Subcutaneous abdominal adipose tissue (tissue), 5 donors: ENCODE measurements at regions not wholly inside any gene's neighbourhood (a gene's known extent, or its start where the extent isn't known, plus 50 kb on each side); places are given as distances from the start of the nearest gene placed in this dataset.

Experiments
- H3K27ac ChIP-seq: one replicate; pipeline ENCODE4 v1.7.0; 2013; ENCODE audit warnings: low read depth, mild to moderate bottlenecking, inconsistent platforms, low read length, moderate library complexity
- H3K27me3 ChIP-seq, 5 donors: one replicate each; pipeline ENCODE4 v1.7.0; 2013; ENCODE audit warnings: low read length in 5 of 5, inconsistent platforms in 1 of 5; ENCODE audit not compliant: control insufficient read depth in 5 of 5, insufficient read depth in 4 of 5
- H3K36me3 ChIP-seq, 5 donors: one replicate each; pipeline ENCODE4 v1.7.0; 2013; ENCODE audit warnings: low read length in 5 of 5; ENCODE audit not compliant: control insufficient read depth in 5 of 5, insufficient read depth in 5 of 5
- H3K4me1 ChIP-seq, 5 donors: one replicate each; pipeline ENCODE4 v1.7.0; 2013; ENCODE audit warnings: low read length in 5 of 5, mild to moderate bottlenecking in 3 of 5, moderate library complexity in 1 of 5; ENCODE audit not compliant: control insufficient read depth in 5 of 5, insufficient read depth in 5 of 5
- H3K4me3 ChIP-seq, 5 donors: one replicate each; pipeline ENCODE4 v1.7.0; 2013; ENCODE audit warnings: low read length in 5 of 5, low read depth in 1 of 5
- H3K9ac ChIP-seq, 5 donors: one replicate each; pipeline ENCODE4 v1.7.0; 2013; ENCODE audit warnings: low read length in 5 of 5, mild to moderate bottlenecking in 4 of 5, moderate library complexity in 3 of 5
- H3K9me3 ChIP-seq, 5 donors: one replicate each; pipeline ENCODE4 v1.7.0; 2013; ENCODE audit warnings: low read length in 5 of 5; ENCODE audit not compliant: control insufficient read depth in 5 of 5
- donor health status: healthy.
- donor health status: healthy.
- donor health status: healthy.
- donor health status: healthy.
- donor health status: healthy.

DNA sequence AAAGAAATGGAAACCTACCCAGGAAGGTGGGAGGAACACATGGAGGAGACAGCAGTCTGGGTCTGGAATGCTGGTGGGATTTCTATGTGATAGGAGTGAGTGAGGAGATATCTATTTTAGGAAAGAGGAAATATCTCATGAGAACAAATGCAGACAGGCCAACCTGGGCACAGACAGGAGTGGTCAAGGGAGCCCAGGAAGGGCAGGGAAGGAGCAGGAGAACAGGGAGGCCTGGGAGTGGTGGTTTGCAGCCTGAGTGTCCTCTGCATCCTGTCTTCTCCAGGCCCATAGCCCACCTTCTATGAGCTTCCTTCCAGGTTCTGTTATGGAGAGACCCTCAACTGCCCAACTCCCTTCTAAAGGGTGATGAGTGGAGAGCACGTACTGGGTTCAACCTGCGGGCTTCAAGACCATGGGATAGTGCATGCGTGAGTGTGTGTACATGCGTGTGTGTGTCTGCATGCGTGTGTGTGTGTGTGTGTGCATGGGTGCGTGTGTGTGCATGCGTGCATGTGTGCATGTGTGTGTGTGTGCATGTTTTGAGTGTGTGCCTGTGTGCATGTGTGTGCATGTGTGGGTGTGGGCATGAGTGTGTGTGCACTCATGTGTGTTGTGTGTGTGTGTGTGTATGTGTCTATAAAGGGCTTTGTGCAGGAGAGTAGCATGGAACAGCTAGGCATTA is 200.1 kb downstream of the CXCL12 start:
- no peak overlapping the region for H3K4me3 ChIP-seq
- H3K36me3 ChIP-seq = no peaks in the 10 kb centered on the region
- no peak overlapping the region for H3K9ac ChIP-seq
- no peaks in the 10 kb centered on the region for H3K9me3 ChIP-seq
- H3K27ac ChIP-seq = no peak overlapping the region
- peaks cover 0 to 3% (median 0%) of the 10 kb centered on the region in 5 donors for H3K27me3 ChIP-seq
- peaks cover 0 to 15% (median 7%) of the 10 kb centered on the region in 5 donors for H3K4me1 ChIP-seq

DNA sequence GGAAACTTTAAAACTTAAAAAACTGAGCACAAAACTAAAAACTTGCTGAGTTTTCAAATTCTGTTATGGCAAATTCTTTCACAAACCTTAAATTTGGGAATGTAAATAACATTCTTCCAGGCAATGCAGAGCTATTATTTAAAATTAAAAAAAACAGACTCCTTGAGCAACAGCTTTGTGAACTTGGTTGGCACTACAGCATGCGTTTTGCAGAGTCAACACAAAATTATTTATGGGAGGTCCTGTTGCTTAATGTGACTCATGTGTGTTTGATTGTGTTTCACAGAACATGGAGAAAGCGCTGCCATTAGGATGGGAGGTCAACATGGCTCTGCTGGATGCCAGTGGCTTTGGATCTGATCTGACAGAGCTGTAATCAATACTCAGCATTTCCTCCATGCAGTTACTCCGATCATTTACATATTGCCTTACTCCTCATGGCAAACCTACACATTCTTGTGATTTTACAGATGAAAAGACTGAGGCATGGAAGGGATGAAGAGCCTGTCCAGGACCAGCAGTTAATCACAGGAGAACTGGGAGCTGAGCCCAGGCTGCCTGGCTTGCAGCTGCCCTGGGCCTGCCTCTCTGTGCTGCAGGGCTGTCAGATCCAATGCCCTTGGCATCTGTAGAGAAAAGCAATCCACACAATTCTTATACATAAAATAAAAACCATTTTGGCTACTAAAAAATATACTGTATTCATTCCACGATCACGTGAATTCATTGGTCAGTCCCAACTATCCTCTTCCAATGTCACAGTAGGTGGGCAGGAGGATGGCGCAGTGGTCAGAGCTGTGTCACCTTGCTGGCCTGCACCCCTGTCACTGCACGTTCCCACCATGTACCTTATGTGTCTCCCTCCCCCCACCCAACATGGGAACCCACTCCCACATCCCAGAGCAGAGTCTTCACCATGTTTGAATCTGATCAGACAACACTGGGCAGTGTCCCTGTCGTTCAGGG is 200.9 kb downstream of the CXCL12 start:
- Histone ChIP-seq H3K9me3 (no peaks in the 10 kb centered on the region), H3K27ac (no peak overlapping the region), H3K4me1 (peaks cover 0 to 15% (median 7%) of the 10 kb centered on the region in 5 donors), H3K27me3 (peaks cover 0 to 3% (median 0%) of the 10 kb centered on the region in 5 donors), H3K9ac (no peak overlapping the region), H3K36me3 (no peaks in the 10 kb centered on the region), H3K4me3 (no peak overlapping the region)

DNA sequence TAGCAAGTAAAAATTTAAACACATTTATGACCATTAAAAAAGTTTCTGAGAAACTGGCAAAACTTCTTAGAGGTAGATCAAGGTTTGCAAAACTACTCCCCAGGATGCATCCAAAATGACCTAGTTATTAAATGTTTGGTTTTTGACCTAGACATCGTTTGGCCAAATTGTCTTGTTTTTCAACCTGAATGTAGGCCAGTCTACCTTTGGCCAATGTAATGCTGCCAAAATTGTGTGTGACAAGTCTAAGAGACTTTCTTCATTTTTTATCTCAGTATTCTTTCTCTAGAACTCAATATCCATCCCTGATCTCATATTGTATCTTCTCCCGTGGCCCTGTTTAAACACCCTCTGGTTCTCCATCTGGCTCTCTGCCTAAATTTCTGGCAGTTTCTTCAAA is 202.0 kb downstream of the CXCL12 start:
- no peaks in the 10 kb centered on the region for H3K9me3 ChIP-seq
- peaks cover 0 to 15% (median 7%) of the 10 kb centered on the region in 5 donors for H3K4me1 ChIP-seq
- H3K27ac ChIP-seq = no peak overlapping the region
- H3K36me3 ChIP-seq = no peaks in the 10 kb centered on the region
- no peak overlapping the region for H3K9ac ChIP-seq
- H3K4me3 ChIP-seq = no peak overlapping the region
- H3K27me3 ChIP-seq = peaks cover 0 to 3% (median 0%) of the 10 kb centered on the region in 5 donors

DNA sequence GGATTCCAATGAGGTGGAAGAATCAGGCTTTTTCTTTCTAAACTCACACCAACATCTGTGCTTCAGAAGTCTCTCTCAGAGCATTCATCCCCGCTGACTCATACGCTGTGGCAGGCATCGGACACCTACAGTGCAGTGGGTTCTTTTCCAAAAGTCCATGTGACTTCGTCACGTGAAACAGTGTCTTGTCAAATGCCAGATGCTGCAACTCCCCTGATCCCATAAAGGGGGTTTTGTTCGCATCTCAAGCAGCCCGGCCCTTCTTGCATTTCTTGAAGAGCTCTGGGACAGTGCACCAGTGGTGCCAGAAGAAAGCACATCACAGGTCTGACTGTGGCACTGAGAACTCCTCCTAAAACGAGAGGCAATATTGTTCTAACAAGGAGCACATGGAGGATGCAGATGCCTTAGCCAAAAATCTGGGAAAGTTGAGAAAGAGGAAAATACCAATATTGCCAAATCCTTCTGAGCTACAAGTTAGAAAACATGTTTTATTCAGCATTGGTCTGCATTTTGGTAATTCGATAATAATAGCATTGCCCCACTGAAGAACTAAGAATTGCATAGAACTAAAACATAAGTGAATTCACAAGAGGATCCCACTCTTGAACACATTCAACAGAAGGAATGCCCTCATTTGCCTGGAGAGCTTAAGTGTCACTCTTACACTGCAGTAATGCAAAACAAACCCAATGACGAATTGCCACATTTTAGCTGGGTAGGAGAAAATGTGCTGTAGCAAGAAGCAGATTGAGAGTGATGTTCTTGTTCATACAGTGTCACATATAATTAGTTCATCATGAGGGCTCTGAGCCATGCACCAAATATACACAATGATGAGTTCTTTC is 204.4 kb downstream of the CXCL12 start:
- H3K4me1 ChIP-seq = peaks cover 0 to 15% (median 7%) of the 10 kb centered on the region in 5 donors
- H3K27ac ChIP-seq = no peak overlapping the region
- H3K27me3 ChIP-seq = no peaks in the 10 kb centered on the region
- H3K9ac ChIP-seq = no peak overlapping the region
- H3K9me3 ChIP-seq = no peaks in the 10 kb centered on the region
- no peaks in the 10 kb centered on the region for H3K36me3 ChIP-seq
- H3K4me3 ChIP-seq = no peak overlapping the region

DNA sequence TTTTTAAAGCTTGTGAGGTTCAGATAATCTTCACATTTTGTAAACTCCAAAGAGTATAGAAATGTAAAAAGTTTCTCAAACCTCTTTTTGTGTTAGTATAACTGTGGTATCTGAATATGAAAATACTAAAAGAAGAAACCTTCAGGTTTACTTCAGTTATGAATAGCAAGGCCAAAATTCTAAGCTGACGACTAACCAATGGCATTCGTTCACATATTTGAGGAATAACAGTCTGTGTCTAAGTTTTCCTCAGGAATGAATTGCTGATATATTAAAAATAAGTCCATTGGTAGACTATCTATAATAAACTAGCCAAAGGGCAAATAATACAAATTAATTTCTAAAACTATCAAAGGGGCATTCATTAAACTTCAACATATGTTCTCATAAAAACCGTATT is 206.0 kb downstream of the CXCL12 start:
- no peaks in the 10 kb centered on the region for H3K9me3 ChIP-seq
- peaks cover 0 to 10% (median 7%) of the 10 kb centered on the region in 5 donors for H3K4me1 ChIP-seq
- no peaks in the 10 kb centered on the region for H3K36me3 ChIP-seq
- H3K27me3 ChIP-seq = no peaks in the 10 kb centered on the region
- H3K9ac ChIP-seq = no peak overlapping the region
- no peak overlapping the region for H3K27ac ChIP-seq
- H3K4me3 ChIP-seq = no peak overlapping the region

DNA sequence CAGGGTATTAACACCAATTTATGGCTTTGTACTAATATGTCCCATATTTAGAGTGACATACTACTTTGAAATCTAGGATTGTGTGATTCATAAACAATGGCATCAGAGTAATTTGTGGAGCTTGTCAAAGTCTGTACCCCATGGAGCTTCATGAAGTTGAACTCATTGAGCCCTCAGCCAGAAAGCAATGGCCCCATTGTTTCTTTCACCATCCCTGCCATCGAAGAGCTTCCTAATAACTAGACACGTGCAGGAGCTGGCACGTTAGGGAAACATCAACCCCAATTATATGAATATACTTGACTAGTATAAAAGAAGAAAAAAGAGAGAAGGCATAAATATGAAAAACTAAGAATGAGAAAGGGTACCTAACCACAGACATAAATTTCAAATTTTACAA is 206.6 kb downstream of the CXCL12 start:
- no peaks in the 10 kb centered on the region for H3K36me3 ChIP-seq
- H3K4me3 ChIP-seq = no peak overlapping the region
- no peaks in the 10 kb centered on the region for H3K9me3 ChIP-seq
- no peaks in the 10 kb centered on the region for H3K27me3 ChIP-seq
- no peak overlapping the region for H3K9ac ChIP-seq
- H3K27ac ChIP-seq = no peak overlapping the region
- peaks cover 0 to 11% (median 5%) of the 10 kb centered on the region in 5 donors for H3K4me1 ChIP-seq

DNA sequence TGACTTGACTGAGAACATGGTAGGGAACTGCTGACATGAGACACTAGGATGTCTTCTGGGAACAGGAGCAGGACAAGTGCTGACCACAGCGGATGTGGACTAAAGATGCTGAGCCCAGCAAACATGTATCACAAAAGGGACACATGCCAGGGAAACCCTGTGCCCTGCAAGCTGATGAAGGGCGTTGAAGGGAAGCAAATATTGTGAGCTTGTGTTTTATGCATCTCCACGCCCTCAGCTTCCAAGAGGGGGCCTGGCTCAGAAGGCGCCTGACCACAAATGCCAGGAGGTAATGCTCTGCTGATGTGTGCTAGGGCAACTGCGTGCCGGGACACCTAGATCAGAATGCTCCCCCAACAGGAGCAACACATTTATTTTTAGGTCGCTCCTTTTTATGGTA is 207.3 kb downstream of the CXCL12 start:
- H3K9me3 ChIP-seq = no peaks in the 10 kb centered on the region
- H3K27ac ChIP-seq = no peak overlapping the region
- no peak overlapping the region for H3K9ac ChIP-seq
- H3K4me1 ChIP-seq = peaks cover 0 to 11% (median 6%) of the 10 kb centered on the region in 5 donors
- H3K36me3 ChIP-seq = no peaks in the 10 kb centered on the region
- H3K27me3 ChIP-seq = no peaks in the 10 kb centered on the region
- no peak overlapping the region for H3K4me3 ChIP-seq

DNA sequence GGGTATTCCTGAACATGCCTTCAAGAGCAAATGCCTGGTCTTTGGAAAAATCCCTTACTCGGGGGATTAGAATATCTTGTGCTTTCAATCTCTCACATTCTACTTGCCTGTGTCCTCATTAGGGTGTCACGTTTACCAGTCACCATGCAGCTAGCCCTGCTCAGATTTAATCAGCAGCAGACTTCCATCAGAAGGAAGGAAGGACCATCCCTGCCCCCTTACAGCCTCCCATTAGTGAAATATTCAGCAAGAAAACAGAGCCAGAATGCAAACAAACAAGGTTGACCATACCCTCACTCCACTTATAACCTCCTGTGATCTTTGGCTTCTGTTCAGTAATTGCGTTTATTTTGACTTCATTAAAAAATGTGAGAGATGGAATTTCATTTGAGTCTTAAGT is 208.6 kb downstream of the CXCL12 start:
- Histone ChIP-seq H3K9me3 (no peaks in the 10 kb centered on the region), H3K4me3 (no peak overlapping the region), H3K9ac (no peak overlapping the region), H3K27me3 (no peaks in the 10 kb centered on the region), H3K36me3 (no peaks in the 10 kb centered on the region), H3K4me1 (peaks cover 0 to 11% (median 6%) of the 10 kb centered on the region in 5 donors), H3K27ac (no peak overlapping the region)

DNA sequence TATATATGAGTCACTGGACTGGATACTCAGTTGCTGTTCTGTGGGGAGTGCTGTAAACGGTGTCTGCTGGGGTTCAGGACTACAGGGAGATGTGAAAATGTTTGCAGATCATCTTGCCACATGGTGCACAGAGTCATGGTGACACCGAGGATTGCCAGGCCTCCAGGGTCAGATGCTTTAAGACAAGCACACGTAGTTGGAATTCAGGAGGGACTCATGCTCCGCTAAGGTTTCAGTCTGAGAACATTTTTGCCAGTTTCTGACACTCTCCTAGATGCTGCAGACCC is 211.3 kb downstream of the CXCL12 start:
- Histone ChIP-seq H3K4me1 (peaks cover 0 to 6% (median 0%) of the 10 kb centered on the region in 5 donors), H3K9me3 (no peaks in the 10 kb centered on the region), H3K36me3 (no peaks in the 10 kb centered on the region), H3K27ac (no peak overlapping the region), H3K9ac (no peak overlapping the region), H3K4me3 (no peak overlapping the region), H3K27me3 (no peaks in the 10 kb centered on the region)
